Activated CD8-positive, alpha-beta memory T cell treated with anti-CD3 and anti-CD28 coated beads for 36 hours (primary cell): ENCODE measurements at regions not wholly inside any gene's neighbourhood (a gene's known extent, or its start where the extent isn't known, plus 50 kb on each side); places are given as distances from the start of the nearest gene placed in this dataset.

Source experiments
- CTCF ChIA-PET: fragments of 350-600 bp; sonication (Branson Sonifier 250); formaldehyde crosslinking; loops from one replicate; lab custom pipeline; 2021; ENCODE audit warnings: antibody characterized with exemption; lab: Charles Lee
- POLR2A ChIA-PET: fragments of 350-600 bp; sonication (Branson Sonifier 250); formaldehyde crosslinking; loops from one replicate; lab custom pipeline; 2021; ENCODE audit warnings: antibody characterized with exemption; lab: Charles Lee

GRCh38 chr2:217258170-217258569 lies 398.3 kb upstream of the TNP1 start:
- CTCF ChIA-PET = no interaction called here
- POLR2A ChIA-PET = no interaction called here

- POLR2A ChIA-PET = no interaction called here
- CTCF ChIA-PET = interaction anchor here (1.0 kb wide), 1 partner anchor 18 kb away, joined by 3 read pairs; no protein-coding TSS in a partner anchor
These were observed 396.4 kb upstream of the TNP1 start for GRCh38 chr2:217256251-217256650.

- ChIA-PET CTCF (no interaction called here), POLR2A (no interaction called here)
These were observed 394.2 kb upstream of the TNP1 start for GRCh38 chr2:217254111-217254510.

- ChIA-PET POLR2A (no interaction called here), CTCF (no interaction called here)
These were observed 392.3 kb upstream of the TNP1 start for GRCh38 chr2:217252181-217252580.

GRCh38 chr2:217250013-217250524 lies 390.2 kb upstream of the TNP1 start:
- ChIA-PET POLR2A (no interaction called here), CTCF (no interaction called here)

GRCh38 chr2:217249121-217250012 lies 389.5 kb upstream of the TNP1 start:
- POLR2A ChIA-PET = no interaction called here
- CTCF ChIA-PET = no interaction called here

- ChIA-PET CTCF (no interaction called here), POLR2A (no interaction called here)
These were observed 388.6 kb upstream of the TNP1 start for GRCh38 chr2:217248312-217248935.

- ChIA-PET CTCF (no interaction called here), POLR2A (no interaction called here)
These were observed 387.6 kb upstream of the TNP1 start for GRCh38 chr2:217247476-217247875.

GRCh38 chr2:217246108-217246507 lies 386.2 kb upstream of the TNP1 start:
- POLR2A ChIA-PET = no interaction called here
- CTCF ChIA-PET = no interaction called here

GRCh38 chr2:217244815-217245214 lies 385.0 kb upstream of the TNP1 start:
- CTCF ChIA-PET = no interaction called here
- POLR2A ChIA-PET = no interaction called here

GRCh38 chr2:217242947-217243346 lies 383.1 kb upstream of the TNP1 start:
- POLR2A ChIA-PET = no interaction called here
- CTCF ChIA-PET = no interaction called here

- ChIA-PET POLR2A (no interaction called here), CTCF (no interaction called here)
These were observed 371.9 kb upstream of the TNP1 start for GRCh38 chr2:217231724-217232123.

- CTCF ChIA-PET = no interaction called here
- POLR2A ChIA-PET = no interaction called here
These were observed 371.3 kb upstream of the TNP1 start for GRCh38 chr2:217231212-217231611.

- CTCF ChIA-PET = no interaction called here
These were observed 368.9 kb upstream of the TNP1 start for GRCh38 chr2:217228732-217229131.

GRCh38 chr2:217227794-217228193 lies 367.9 kb upstream of the TNP1 start:
- CTCF ChIA-PET = no interaction called here
- POLR2A ChIA-PET = no interaction called here

More at GRCh38 chr2:217228732-217229131, 368.9 kb upstream of the TNP1 start:
- POLR2A ChIA-PET = no interaction called here

GRCh38 chr2:217225596-217225995 lies 365.7 kb upstream of the TNP1 start:
- POLR2A ChIA-PET = no interaction called here
- CTCF ChIA-PET = no interaction called here

GRCh38 chr2:217223222-217223930 lies 363.5 kb upstream of the TNP1 start:
- ChIA-PET POLR2A (no interaction called here), CTCF (no interaction called here)

GRCh38 chr2:217222309-217222910 lies 362.5 kb upstream of the TNP1 start:
- ChIA-PET CTCF (interaction anchor here (0.7 kb wide), 1 partner anchor 9 kb away, joined by 3 read pairs; no protein-coding TSS in a partner anchor), POLR2A (no interaction called here)

GRCh38 chr2:217220228-217221013 lies 360.6 kb upstream of the TNP1 start:
- ChIA-PET CTCF (no interaction called here), POLR2A (no interaction called here)
